KBM-7 (cell line): ENCODE measurements at regions not wholly inside any gene's neighbourhood (a gene's known extent, or its start where the extent isn't known, plus 50 kb on each side); places are given as distances from the start of the nearest gene placed in this dataset.

Experiments used
- DNase-seq: peaks from one replicate; pipeline ENCODE4 v3.0.0-alpha.2; 2015
- in situ Hi-C: fragments of 300-500 bp; cut with MboI; formaldehyde crosslinking; loops from 2 replicates; pipeline ENCODE4 v1.14.3; 2020; ENCODE audit warnings: low sequenced_read_pairs, low pct_unique_long_range_greater_than_20kb, mixed read lengths

- in situ Hi-C loops, result no loop called here
Measured at GRCh38 chr19:30927705-30928104, 421.5 kb downstream of the TSHZ3 start.

GRCh38 chr19:30924670-30925069, 424.6 kb downstream of the TSHZ3 start:
- in situ Hi-C loops, result no loop called here
- DNase-seq, result no peak

More at GRCh38 chr19:30927705-30928104, 421.5 kb downstream of the TSHZ3 start:
- no peak for DNase-seq

GRCh38 chr19:30924069-30924636, 425.1 kb downstream of the TSHZ3 start:
- in situ Hi-C loops, result no loop called here
- no peak for DNase-seq

- DNase-seq, result no peak
- in situ Hi-C loops, result no loop called here
Measured at GRCh38 chr19:30923621-30924020, 425.6 kb downstream of the TSHZ3 start.

GRCh38 chr19:30923096-30923495, 426.1 kb downstream of the TSHZ3 start:
- in situ Hi-C loops, result no loop called here
- DNase-seq, result no peak

- in situ Hi-C loops, result no loop called here
- no peak for DNase-seq
Measured at GRCh38 chr19:30920222-30920621, 429.0 kb downstream of the TSHZ3 start.

- no peak for DNase-seq
- in situ Hi-C loops, result no loop called here
Measured at GRCh38 chr19:30919737-30920136, 429.5 kb downstream of the TSHZ3 start.

GRCh38 chr19:30916238-30916637, 433.0 kb downstream of the TSHZ3 start:
- no peak for DNase-seq
- in situ Hi-C loops, result no loop called here

GRCh38 chr19:30911491-30911890, 437.7 kb downstream of the TSHZ3 start:
- in situ Hi-C loops, result no loop called here

GRCh38 chr19:30910485-30911240, 438.6 kb downstream of the TSHZ3 start:
- in situ Hi-C loops, result no loop called here

More at GRCh38 chr19:30911491-30911890, 437.7 kb downstream of the TSHZ3 start:
- DNase-seq, result no peak

GRCh38 chr19:30909216-30909615, 440.0 kb downstream of the TSHZ3 start:
- in situ Hi-C loops, result no loop called here
- DNase-seq, result no peak

More at GRCh38 chr19:30910485-30911240, 438.6 kb downstream of the TSHZ3 start:
- no peak for DNase-seq

- DNase-seq, result no peak
- in situ Hi-C loops, result no loop called here
Measured at GRCh38 chr19:30908262-30908771, 440.9 kb downstream of the TSHZ3 start.

- in situ Hi-C loops, result no loop called here
- DNase-seq, result no peak
Measured at GRCh38 chr19:30906871-30907270, 442.4 kb downstream of the TSHZ3 start.

GRCh38 chr19:30900051-30900450, 449.2 kb downstream of the TSHZ3 start:
- no peak for DNase-seq

GRCh38 chr19:30898353-30899103, 450.7 kb downstream of the TSHZ3 start:
- DNase-seq, result no peak
- in situ Hi-C loops, result no loop called here

More at GRCh38 chr19:30900051-30900450, 449.2 kb downstream of the TSHZ3 start:
- in situ Hi-C loops, result no loop called here

GRCh38 chr19:30897553-30897952, 451.7 kb downstream of the TSHZ3 start:
- DNase-seq, result no peak
- in situ Hi-C loops, result no loop called here

GRCh38 chr19:30897034-30897433, 452.2 kb downstream of the TSHZ3 start:
- in situ Hi-C loops, result no loop called here
- no peak for DNase-seq

- in situ Hi-C loops, result no loop called here
- DNase-seq, result no peak
Measured at GRCh38 chr19:30896554-30896953, 452.7 kb downstream of the TSHZ3 start.

GRCh38 chr19:30895946-30896345, 453.3 kb downstream of the TSHZ3 start:
- in situ Hi-C loops, result no loop called here
- no peak for DNase-seq

GRCh38 chr19:30891051-30891450, 458.2 kb downstream of the TSHZ3 start:
- DNase-seq, result no peak
- in situ Hi-C loops, result no loop called here
